ENCODE measurements at regions not wholly inside any gene's neighbourhood (a gene's known extent, or its start where the extent isn't known, plus 50 kb on each side); places are given as distances from the start of the nearest gene placed in this dataset.

GRCh38 chrX:39755143-39756032, 342.4 kb downstream of the BCOR start:
- FAIRE-seq, result no peak

GRCh38 chrX:39756086-39756883, 341.5 kb downstream of the BCOR start:
- FAIRE-seq, result no peak

DNA sequence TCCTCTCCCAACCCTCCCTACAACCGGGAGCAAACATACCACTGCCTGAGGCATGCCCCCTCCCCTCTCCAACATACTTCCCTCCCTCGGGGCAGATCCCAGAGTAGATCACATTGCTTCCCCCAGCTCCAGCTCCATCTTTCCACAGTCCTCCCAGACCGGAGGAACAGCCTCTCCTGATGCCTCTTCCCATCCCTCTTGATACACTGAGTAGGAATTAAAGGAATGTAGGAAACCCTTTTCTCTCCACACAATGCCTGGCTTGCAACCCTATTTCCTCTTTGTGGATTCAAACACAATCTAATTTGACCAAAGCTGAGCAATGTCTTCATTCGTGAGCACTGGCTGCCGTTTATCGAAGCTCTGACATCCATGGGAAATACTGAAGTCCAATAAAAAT, 339.8 kb downstream of the BCOR start:
- FAIRE-seq, result no peak

- FAIRE-seq, result no peak
These were observed 338.8 kb downstream of the BCOR start for GRCh38 chrX:39758791-39759525.

DNA sequence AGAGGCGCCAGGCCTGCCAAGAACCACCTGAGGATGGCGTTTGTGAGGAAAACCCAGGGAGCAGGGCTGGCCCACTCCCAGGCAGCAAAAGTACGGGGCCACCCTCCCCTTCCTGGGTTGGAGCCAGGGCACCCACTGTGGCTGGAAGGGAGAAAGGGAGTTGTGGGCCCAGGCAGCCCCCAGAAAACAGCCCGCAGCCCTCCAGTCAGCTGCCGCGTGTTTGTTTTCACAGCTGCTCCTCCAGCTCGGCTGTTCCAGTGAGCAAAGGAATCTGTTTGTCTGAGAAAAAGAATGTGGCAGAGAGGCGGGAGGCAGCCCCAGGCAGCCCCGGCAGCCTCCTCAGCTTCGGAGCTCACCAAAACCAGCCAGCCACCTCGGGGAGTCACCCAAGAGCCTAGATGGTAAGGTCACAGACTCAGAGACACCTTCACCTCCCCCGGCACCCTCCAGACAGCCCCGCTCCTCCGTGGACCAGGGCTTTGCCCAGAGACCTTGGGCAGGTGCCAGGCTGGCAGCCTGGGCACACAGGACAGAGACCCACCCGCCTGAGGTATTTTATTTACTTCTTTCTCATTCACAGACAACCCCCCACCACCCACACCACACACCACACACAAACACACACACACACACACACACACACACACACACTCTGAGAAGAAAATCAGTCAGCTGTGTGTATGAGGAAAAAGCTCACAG, 338.1 kb downstream of the BCOR start:
- FAIRE-seq, result no peak

DNA sequence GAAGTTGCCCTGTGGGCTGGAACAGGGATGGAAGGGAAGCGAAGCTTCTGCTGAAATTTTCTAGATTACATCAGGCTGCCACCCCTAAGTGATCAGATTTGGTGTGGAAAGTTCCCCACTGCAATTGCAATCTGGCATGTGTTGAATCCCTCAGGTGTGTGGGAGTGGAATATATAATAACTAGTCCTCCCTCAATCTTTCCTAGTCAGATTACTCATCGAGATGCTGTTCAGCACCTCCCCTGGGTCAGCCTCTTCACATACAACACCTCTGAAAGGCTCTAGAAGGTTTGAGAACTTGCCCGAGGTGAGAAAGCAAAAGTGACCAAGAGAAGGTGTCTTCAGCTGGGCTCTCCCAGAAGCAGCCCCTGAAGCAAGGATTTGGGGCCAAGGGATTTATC, 336.8 kb downstream of the BCOR start:
- no peak for FAIRE-seq

DNA sequence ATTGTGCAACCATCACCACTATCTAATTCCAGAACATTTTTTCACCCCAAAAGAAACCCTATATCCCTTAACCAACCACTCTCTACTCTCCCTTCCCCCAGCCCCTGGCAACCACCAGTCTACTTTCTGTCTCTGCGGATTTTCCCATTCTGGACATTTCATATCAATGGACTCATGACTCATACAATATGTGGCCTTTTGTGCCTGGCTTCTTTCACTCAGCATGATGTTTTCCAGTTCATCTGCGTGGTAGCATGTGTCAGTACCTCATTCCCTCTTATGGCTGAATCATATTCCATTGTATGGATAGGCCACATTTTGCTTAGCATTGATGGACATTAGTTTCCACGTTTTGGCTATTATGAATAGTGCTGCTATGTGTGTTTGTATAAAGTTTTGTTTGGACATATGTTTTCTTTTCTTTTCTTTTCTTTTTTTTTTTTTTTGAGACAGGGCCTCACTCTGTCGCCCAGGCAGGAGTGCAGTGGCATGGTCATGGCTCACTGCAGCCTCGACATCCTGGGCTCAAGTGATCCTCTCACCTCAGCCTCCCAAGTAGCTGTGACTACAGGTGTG, 335.4 kb downstream of the BCOR start:
- no peak for FAIRE-seq

- no peak for FAIRE-seq
These were observed 333.3 kb downstream of the BCOR start for GRCh38 chrX:39764441-39764914.

GRCh38 chrX:39765327-39765726, 332.4 kb downstream of the BCOR start:
- no peak for FAIRE-seq

- peak; percentile 45 for FAIRE-seq
These were observed 331.6 kb downstream of the BCOR start for GRCh38 chrX:39766085-39766726.

DNA sequence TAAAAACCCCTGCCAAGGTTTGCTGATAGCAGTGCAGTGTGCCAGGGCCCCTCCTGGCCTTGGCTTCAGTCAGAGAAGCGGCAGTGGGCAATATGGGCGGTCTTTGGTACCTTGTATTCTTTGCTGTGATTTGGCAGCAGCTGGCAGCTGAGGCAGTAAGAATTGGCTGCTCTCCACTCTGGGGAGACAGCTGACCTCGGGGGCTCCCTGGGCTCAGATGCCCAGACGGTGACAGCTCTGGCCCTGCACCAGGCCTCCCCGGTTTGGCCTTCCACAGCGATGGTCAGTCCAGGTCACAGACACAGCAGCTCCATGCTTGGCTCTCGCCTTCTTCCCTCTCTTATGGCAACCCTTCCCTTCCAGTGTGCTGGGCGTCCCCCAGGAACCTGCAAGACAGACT, 330.9 kb downstream of the BCOR start:
- FAIRE-seq, result no peak

GRCh38 chrX:39767446-39767845, 330.3 kb downstream of the BCOR start:
- FAIRE-seq, result no peak

DNA sequence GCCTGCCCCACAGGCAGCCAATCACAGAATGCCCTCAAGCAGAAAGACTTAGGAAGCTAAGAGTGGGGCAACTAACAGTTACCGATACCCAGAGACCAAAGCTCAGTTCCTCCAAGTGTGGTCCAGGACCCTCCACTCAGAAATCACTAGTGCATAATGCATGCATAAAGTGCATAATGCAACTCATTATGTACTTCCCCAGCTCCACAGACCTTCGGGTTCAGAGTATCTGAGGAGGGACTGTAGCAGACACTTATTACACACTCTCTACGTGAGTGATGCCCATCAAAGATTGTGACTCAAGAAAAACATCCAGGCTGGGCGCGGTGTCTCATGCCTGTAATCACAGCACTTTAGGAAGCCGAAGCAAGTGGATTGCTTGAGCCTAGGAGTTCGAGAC, 328.0 kb downstream of the BCOR start:
- FAIRE-seq, result no peak

- no peak for FAIRE-seq
These were observed 326.7 kb downstream of the BCOR start for GRCh38 chrX:39771089-39771488.

DNA sequence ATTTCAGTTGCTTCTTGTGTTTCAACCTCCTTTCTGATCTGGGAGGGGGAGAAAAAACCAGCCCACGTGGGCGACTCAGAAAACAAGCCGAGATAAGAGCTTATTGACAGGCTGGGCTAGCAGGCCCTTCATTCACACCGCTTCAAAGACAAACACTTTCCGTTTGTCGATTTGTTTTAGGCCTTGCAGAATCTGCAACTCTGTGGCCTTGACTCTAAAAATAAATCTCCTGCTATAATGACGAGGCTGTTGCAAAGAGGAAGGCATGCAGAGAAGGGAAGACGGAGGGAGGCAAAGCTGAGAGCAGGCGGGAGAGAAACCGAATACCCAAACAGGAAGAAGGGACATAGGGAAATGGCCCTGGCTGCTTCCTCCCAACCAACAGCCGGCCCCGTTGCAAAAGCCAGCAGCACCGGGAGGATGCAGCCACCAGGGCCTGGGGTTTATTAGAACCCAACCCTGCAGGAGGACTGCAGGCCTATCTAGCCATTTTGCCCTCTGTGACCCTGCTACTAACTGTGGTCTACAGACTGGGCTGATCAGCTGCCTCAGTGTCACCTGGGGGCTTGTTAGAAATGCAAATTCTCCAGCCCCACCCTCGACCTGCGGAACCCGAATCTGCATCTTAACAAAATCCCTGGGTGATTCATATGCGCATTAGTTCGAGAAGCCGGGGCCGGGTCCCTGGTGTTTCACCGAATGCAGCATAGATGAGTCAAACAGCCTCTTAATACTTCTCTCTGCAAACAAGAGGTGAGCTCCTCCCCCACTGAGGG, 325.5 kb downstream of the BCOR start:
- no peak for FAIRE-seq

DNA sequence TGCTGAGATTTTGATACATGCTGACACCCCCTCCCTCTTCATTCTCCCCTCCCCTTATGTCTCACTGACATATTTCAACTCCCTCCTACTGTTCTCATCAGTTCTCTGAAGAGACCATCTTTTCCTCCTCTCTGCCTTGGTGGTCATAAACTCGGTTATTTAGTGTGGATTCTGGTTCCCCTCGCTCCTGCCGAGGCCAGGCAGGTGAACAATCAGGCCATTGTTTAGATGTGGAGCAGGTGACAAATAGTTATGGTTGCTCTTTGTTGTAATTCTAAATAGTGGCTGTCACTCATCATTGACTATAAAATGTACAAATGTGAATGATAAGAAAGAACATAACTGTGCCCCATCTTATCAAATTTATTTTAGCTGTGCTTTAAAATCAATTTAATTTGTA, 324.6 kb downstream of the BCOR start:
- peak; percentile 94 for FAIRE-seq

DNA sequence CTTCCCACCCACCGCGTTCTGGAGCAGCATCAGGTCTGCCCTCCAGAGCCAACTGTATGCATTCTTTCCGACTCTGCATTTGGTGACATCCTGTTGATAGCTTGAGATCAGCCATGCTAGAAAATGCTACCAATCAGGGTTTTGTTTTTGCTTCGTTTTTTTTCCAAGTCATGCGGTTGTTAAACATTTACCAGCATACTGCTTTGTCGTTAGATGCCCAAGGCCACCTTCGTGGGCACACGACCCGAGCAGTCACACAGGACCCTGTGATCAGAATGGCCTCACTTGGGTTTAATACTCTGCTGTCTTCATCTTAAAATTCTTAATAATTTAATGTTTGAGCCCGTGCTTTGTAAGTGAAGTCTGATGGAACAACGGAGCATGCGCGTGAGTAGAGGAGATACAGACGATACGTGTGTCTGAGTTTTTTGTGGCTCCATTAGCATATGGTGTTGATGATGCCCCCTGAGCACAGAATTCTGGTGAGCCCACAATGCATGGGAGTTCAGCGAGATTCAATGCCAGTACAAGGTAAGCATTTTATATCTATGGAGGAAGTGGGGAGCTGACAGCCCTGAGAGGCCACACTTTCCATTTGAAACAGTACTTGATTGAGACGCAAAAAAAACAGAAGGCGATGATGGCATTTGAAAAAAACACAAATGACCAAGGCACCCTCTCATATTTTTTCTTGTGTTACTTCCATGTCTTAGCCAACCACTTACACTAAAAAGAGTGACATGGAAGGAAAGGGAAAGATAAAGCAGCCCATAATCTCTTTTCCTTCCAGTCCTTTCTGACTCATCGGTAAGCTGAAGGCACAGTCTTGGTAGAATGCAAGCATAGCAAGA, 323.6 kb downstream of the BCOR start:
- peak; percentile 76 for FAIRE-seq

GRCh38 chrX:39774774-39775328, 322.9 kb downstream of the BCOR start:
- peak; percentile 83 for FAIRE-seq

DNA sequence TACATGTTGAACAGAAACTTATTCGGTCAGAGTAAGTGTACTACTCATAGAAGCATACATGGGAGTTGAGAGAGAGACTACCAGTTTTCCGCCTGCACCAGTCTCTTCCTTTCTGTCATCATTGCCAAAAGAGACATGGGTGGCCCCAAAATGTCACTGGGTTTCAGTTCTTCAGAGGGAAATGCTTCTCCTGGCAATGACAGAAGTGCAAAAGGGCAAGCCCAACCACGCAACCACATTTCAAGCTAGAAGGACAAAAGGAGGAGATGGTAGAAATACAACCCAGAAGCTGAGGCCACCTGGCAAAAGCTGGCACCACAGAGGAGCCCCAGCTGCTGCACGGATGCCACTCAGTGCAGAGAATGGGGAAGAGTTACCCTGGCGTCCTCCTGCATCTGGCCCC, 320.1 kb downstream of the BCOR start:
- FAIRE-seq, result no peak
